Aorta (tissue), 5 donors: ENCODE measurements at regions not wholly inside any gene's neighbourhood (a gene's known extent, or its start where the extent isn't known, plus 50 kb on each side); places are given as distances from the start of the nearest gene placed in this dataset.

Source experiments
- ATAC-seq: fragments of 200-7000 bp; cut with Tn5 transposase; one replicate; pipeline ENCODE4 v1.9.1; 2022; ENCODE audit warnings: moderate library complexity; ENCODE audit not compliant: low FRiP score
- DNase-seq, 2 donors: peaks; one replicate each; pipeline ENCODE4 v3.0.0-alpha.2; 2020
- H3K27ac ChIP-seq, 2 donors: one replicate each; pipeline ENCODE4 v1.5.1; 2013; ENCODE audit warnings: low read length in 2 of 2, mild to moderate bottlenecking in 2 of 2, moderate library complexity in 2 of 2, control low read depth in 1 of 2, inconsistent platforms in 1 of 2, low read depth in 1 of 2
- H3K27me3 ChIP-seq, 2 donors: one replicate each; pipeline ENCODE4 v1.6.1; 2013; ENCODE audit warnings: control low read depth in 1 of 2, low read length in 1 of 2, mild to moderate bottlenecking in 1 of 2, moderate library complexity in 1 of 2; ENCODE audit not compliant: insufficient read depth in 2 of 2, control insufficient read depth in 1 of 2
- H3K36me3 ChIP-seq, 2 donors: one replicate each; pipeline ENCODE4 v1.6.1; 2013; ENCODE audit warnings: control low read depth in 1 of 2, low read length in 1 of 2, mild to moderate bottlenecking in 1 of 2; ENCODE audit not compliant: insufficient read depth in 2 of 2, control insufficient read depth in 1 of 2
- H3K4me1 ChIP-seq, 2 donors: one replicate each; pipeline ENCODE4 v1.6.1; 2013; ENCODE audit warnings: low read length in 2 of 2, control low read depth in 1 of 2, mild to moderate bottlenecking in 1 of 2, moderate library complexity in 1 of 2; ENCODE audit not compliant: insufficient read depth in 2 of 2, control insufficient read depth in 1 of 2
- H3K4me3 ChIP-seq, 2 donors: one replicate each; pipeline ENCODE4 v1.5.1; 2013; ENCODE audit warnings: low read length in 2 of 2, control low read depth in 1 of 2, mild to moderate bottlenecking in 1 of 2
- H3K9me3 ChIP-seq: one replicate; pipeline ENCODE4 v1.6.1; 2013; ENCODE audit warnings: mild to moderate bottlenecking, low read length; ENCODE audit not compliant: control insufficient read depth
- WGBS, 2 donors: extraction: QIAGEN DNeasy Blood & Tissue Kit; methylation state at CpG; one replicate each; pipeline ENCODE4 v1.1.7; 2013; 5-methylcytosine and 5-hydroxymethylcytosine counted together
- intact Hi-C, 2 donors: fragments of 100-400 bp; cut with DNase I; formaldehyde crosslinking; loops; one replicate each; pipeline versions ENCODE4 v1.14.2 to v1.15.0; 2022
- donor health status: healthy with polysubstance abuse.
- donor health status: Bipolar disorder and iron deficiency.
- donor health status: DM: no; HTN: no; CAD: no.
- donor health status: DM: no; HTN: no; CAD: no.
- donor health status: DM: yes; HTN: yes; CAD: no.

DNA sequence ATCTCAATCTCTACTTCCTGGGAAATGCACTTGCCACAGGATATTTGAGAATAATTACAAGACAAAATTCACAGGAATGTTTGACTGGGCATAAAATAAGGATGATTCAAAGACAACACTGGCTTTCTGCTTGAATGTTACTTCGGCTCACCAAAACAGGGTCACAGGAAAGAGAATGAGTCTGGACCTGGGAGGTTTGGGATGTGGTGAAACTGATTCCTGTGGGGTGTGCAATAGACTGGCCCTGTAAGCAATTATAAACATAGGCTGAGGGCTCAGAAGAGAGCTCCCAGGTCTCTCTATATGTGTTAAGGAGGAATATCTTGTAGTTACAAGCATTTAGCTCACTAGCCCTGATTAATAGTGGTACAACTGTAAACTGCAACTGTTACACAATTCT, 613.9 kb upstream of the CELF2 start:
- Histone ChIP-seq H3K36me3 (no peaks in the 10 kb centered on the region), H3K4me3 (no peak overlapping the region), H3K9me3 (no peaks in the 10 kb centered on the region), H3K4me1 (no peaks in the 10 kb centered on the region), H3K27me3 (no peaks in the 10 kb centered on the region), H3K27ac (no peak overlapping the region)
- 86 to 93% methylated on average over 1 of the region's 1 CpG for WGBS, 2 donors
- intact Hi-C loops = no loop called here
- no peak for DNase-seq
- no peak for ATAC-seq

DNA sequence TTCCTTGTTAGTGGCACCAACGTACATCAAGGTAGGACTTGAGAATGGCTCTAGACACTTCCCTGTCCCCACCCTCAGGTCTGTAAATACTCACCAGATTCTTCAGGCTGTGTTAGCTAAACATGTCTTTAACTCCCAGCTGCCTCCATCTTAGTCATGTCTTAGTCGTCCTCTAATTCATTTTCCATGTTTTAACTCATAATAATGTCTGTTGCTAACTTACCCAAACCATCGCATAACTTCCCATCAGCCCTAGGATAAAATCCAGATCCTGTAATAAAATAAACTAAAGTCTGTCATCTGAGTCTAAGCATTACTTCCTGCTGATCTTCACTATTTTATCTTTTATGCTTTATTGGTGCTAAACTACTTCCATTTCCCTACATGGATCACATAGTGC, 600.0 kb upstream of the CELF2 start:
- no peaks in the 10 kb centered on the region for H3K4me1 ChIP-seq
- WGBS, 2 donors = 72 to 83% methylated on average over 3 of the region's 3 CpGs
- no peaks in the 10 kb centered on the region for H3K27me3 ChIP-seq
- no peaks in the 10 kb centered on the region for H3K36me3 ChIP-seq
- H3K4me3 ChIP-seq = no peak overlapping the region
- H3K27ac ChIP-seq = no peak overlapping the region
- intact Hi-C loops = no loop called here
- no peak for ATAC-seq
- DNase-seq = no peak
- H3K9me3 ChIP-seq = peaks cover 1% of the 10 kb centered on the region

- Histone ChIP-seq H3K27ac (no peak overlapping the region), H3K9me3 (peaks cover 1% of the 10 kb centered on the region), H3K4me3 (no peak overlapping the region), H3K27me3 (no peaks in the 10 kb centered on the region), H3K4me1 (no peaks in the 10 kb centered on the region), H3K36me3 (no peaks in the 10 kb centered on the region)
- intact Hi-C loops = no loop called here
- no peak for DNase-seq
- 66 to 79% methylated on average over 6 of the region's 6 CpGs for WGBS, 2 donors
- no peak for ATAC-seq
Measured at GRCh38 chr10:10418387-10418786, 599.3 kb upstream of the CELF2 start.

- no peak for ATAC-seq
- Histone ChIP-seq H3K36me3 (no peaks in the 10 kb centered on the region), H3K4me3 (no peak overlapping the region), H3K27me3 (no peaks in the 10 kb centered on the region), H3K4me1 (no peaks in the 10 kb centered on the region), H3K9me3 (peaks cover 1% of the 10 kb centered on the region), H3K27ac (no peak overlapping the region)
- no peak for DNase-seq
- intact Hi-C loops = no loop called here
- 72 to 85% methylated on average over 5 of the region's 5 CpGs for WGBS, 2 donors
Measured at GRCh38 chr10:10421071-10421470, 596.6 kb upstream of the CELF2 start.

GRCh38 chr10:10431422-10432066, 586.1 kb upstream of the CELF2 start:
- intact Hi-C loops = no loop called here
- no peaks in the 10 kb centered on the region for H3K36me3 ChIP-seq
- H3K4me1 ChIP-seq = no peaks in the 10 kb centered on the region
- DNase-seq (no peak), ATAC-seq (no peak)
- no peaks in the 10 kb centered on the region for H3K27me3 ChIP-seq
- H3K27ac ChIP-seq = no peak overlapping the region
- WGBS, 2 donors = 62 to 72% methylated on average over 5 of the region's 5 CpGs
- H3K9me3 ChIP-seq = no peaks in the 10 kb centered on the region
- no peak overlapping the region for H3K4me3 ChIP-seq

DNA sequence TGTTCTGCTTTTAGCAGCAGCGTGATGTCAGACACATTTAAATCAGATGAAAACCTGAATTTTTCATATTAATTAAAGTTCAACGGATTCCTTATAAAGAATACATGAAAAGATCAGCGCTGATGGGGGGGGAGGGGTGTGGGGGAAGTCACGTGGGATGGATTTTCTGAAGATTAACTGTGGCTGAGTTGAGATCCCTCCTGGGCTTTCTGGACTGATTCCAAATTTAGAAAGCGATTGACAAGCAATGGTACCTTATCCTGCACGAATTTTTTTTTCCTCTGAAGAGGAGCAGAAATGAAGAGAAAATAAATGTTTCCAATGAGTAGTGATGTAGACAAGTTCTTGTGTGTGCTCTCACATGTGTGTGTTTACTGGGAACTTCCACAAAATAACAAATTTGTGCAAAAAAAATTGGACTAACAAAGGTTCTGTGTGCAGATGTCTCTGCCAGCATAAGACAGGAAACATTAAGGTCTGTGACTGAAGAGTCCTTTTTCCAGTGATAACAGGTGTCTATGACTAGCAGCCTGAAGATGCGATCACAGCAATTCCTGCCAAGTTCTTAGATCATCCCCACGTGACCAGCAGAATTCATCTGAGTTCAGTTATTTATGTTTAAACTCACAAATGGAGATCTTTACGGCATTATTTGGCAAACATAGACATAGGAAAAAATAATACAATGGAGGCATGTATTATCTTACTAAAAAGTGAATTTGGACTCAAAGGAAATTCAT, 585.2 kb upstream of the CELF2 start:
- 61% methylated on average over 9 of the region's 9 CpGs for WGBS, 2 donors
- intact Hi-C loops = no loop called here

GRCh38 chr10:10434312-10434711, 583.4 kb upstream of the CELF2 start:
- no peaks in the 10 kb centered on the region for H3K27me3 ChIP-seq
- WGBS, 2 donors = 94 to 96% methylated on average over 4 of the region's 4 CpGs
- no peaks in the 10 kb centered on the region for H3K9me3 ChIP-seq
- intact Hi-C loops = no loop called here
- H3K27ac ChIP-seq = no peak overlapping the region
- no peaks in the 10 kb centered on the region for H3K4me1 ChIP-seq
- DNase-seq (no peak), ATAC-seq (no peak)
- no peak overlapping the region for H3K4me3 ChIP-seq
- no peaks in the 10 kb centered on the region for H3K36me3 ChIP-seq

More for the DNA sequence above, 585.2 kb upstream of the CELF2 start:
- Histone ChIP-seq H3K9me3 (no peaks in the 10 kb centered on the region), H3K4me3 (no peak overlapping the region), H3K4me1 (no peaks in the 10 kb centered on the region), H3K27ac (no peak overlapping the region), H3K36me3 (no peaks in the 10 kb centered on the region), H3K27me3 (no peaks in the 10 kb centered on the region)
- no peak for DNase-seq
- no peak for ATAC-seq

GRCh38 chr10:10437886-10438285, 579.8 kb upstream of the CELF2 start:
- H3K4me3 ChIP-seq = no peak overlapping the region
- no peaks in the 10 kb centered on the region for H3K27me3 ChIP-seq
- no peak overlapping the region for H3K27ac ChIP-seq
- H3K4me1 ChIP-seq = no peaks in the 10 kb centered on the region
- intact Hi-C loops = no loop called here
- ATAC-seq (no peak), DNase-seq (no peak)
- no peaks in the 10 kb centered on the region for H3K36me3 ChIP-seq
- WGBS, 2 donors = 88 to 90% methylated on average over 4 of the region's 4 CpGs
- H3K9me3 ChIP-seq = no peaks in the 10 kb centered on the region
